Activated CD4-positive, alpha-beta T cell treated with anti-CD3 and anti-CD28 coated beads, Interleukin-2, amount 10 ng/mL, durations not matched to agents 7 days and 5 days (primary cell): ENCODE measurements at regions not wholly inside any gene's neighbourhood (a gene's known extent, or its start where the extent isn't known, plus 50 kb on each side); places are given as distances from the start of the nearest gene placed in this dataset.
"Not testable (repeated sequence)": the region's sequence is repeated elsewhere in the genome, so short reads cannot be mapped to it uniquely, and the experiment has no call there.

ENCODE experiments used
- CTCF ChIA-PET: fragments of 350-600 bp; sonication (Branson Sonifier 250); formaldehyde crosslinking; loops from one replicate; lab custom pipeline; 2021; ENCODE audit warnings: antibody characterized with exemption; lab: Charles Lee
- POLR2A ChIA-PET: fragments of 350-600 bp; sonication (Branson Sonifier 250); formaldehyde crosslinking; loops from one replicate; lab custom pipeline; 2021; ENCODE audit warnings: antibody characterized with exemption; lab: Charles Lee
- DNase-seq: peaks from one replicate; pipeline ENCODE4 v3.0.0-alpha.2; 2020
- H3K27ac Mint-ChIP-seq: one replicate; pipeline ENCODE4 v1.8.0; 2021; ENCODE audit warnings: mild to moderate bottlenecking, moderate library complexity, mixed read lengths
- H3K27me3 Mint-ChIP-seq: one replicate; pipeline ENCODE4 v1.8.0; 2021; ENCODE audit warnings: mixed read lengths
- H3K36me3 Mint-ChIP-seq: one replicate; pipeline ENCODE4 v1.8.0; 2021; ENCODE audit warnings: low read depth, mixed read lengths
- H3K4me1 Mint-ChIP-seq: one replicate; pipeline ENCODE4 v1.8.0; 2021; ENCODE audit warnings: mixed read lengths
- H3K4me3 Mint-ChIP-seq: one replicate; pipeline ENCODE4 v1.8.0; 2021; ENCODE audit warnings: mild to moderate bottlenecking, moderate library complexity, mixed read lengths
- H3K9me3 Mint-ChIP-seq: one replicate; pipeline ENCODE4 v1.8.0; 2021; ENCODE audit warnings: mixed read lengths

- H3K4me1 Mint-ChIP-seq = no peaks in the 10 kb centered on the region
- no peak overlapping the region for H3K4me3 Mint-ChIP-seq
- no peak for DNase-seq
These were observed 1154.6 kb downstream of the BRINP3 start for GRCh38 chr1:189323091-189323490.

GRCh38 chr1:189331071-189331470 is 1146.6 kb downstream of the BRINP3 start:
- POLR2A ChIA-PET, H3K4me3 Mint-ChIP-seq, DNase-seq, H3K4me1 Mint-ChIP-seq, H3K27ac Mint-ChIP-seq, H3K36me3 Mint-ChIP-seq, CTCF ChIA-PET, H3K27me3 Mint-ChIP-seq: not testable (repeated sequence)
- H3K9me3 Mint-ChIP-seq = peaks cover 10% of the 10 kb centered on the region

More at GRCh38 chr1:189323091-189323490, 1154.6 kb downstream of the BRINP3 start:
- Mint-ChIP-seq H3K36me3 (no peaks in the 10 kb centered on the region), H3K27ac (no peak overlapping the region), H3K27me3 (no peaks in the 10 kb centered on the region), H3K9me3 (peaks cover 2% of the 10 kb centered on the region)
- POLR2A ChIA-PET = no interaction called here
- CTCF ChIA-PET = no interaction called here

- no peaks in the 10 kb centered on the region for H3K36me3 Mint-ChIP-seq
- H3K4me3 Mint-ChIP-seq = no peak overlapping the region
- no peaks in the 10 kb centered on the region for H3K4me1 Mint-ChIP-seq
- DNase-seq = no peak
- no peaks in the 10 kb centered on the region for H3K27me3 Mint-ChIP-seq
- peaks cover 6% of the 10 kb centered on the region for H3K9me3 Mint-ChIP-seq
- ChIA-PET CTCF (no interaction called here), POLR2A (no interaction called here)
- H3K27ac Mint-ChIP-seq = no peak overlapping the region
These were observed 1141.3 kb downstream of the BRINP3 start for GRCh38 chr1:189336115-189337100.

GRCh38 chr1:189349607-189350006 is 1128.1 kb downstream of the BRINP3 start:
- no peaks in the 10 kb centered on the region for H3K27me3 Mint-ChIP-seq
- no peak for DNase-seq
- no peak overlapping the region for H3K4me3 Mint-ChIP-seq
- H3K4me1 Mint-ChIP-seq = no peaks in the 10 kb centered on the region
- no peak overlapping the region for H3K27ac Mint-ChIP-seq
- CTCF ChIA-PET = no interaction called here
- H3K36me3 Mint-ChIP-seq = no peaks in the 10 kb centered on the region
- H3K9me3 Mint-ChIP-seq = no peaks in the 10 kb centered on the region
- POLR2A ChIA-PET = no interaction called here

GRCh38 chr1:189350983-189351616 is 1126.6 kb downstream of the BRINP3 start:
- H3K9me3 Mint-ChIP-seq = peaks cover 3% of the 10 kb centered on the region
- no peaks in the 10 kb centered on the region for H3K4me1 Mint-ChIP-seq
- ChIA-PET POLR2A (no interaction called here), CTCF (no interaction called here)
- H3K27ac Mint-ChIP-seq = no peak overlapping the region
- no peak overlapping the region for H3K4me3 Mint-ChIP-seq
- H3K36me3 Mint-ChIP-seq = no peaks in the 10 kb centered on the region
- H3K27me3 Mint-ChIP-seq = no peaks in the 10 kb centered on the region
- DNase-seq = no peak

- H3K9me3 Mint-ChIP-seq = peaks cover 3% of the 10 kb centered on the region
- ChIA-PET CTCF (no interaction called here), POLR2A (no interaction called here)
- no peaks in the 10 kb centered on the region for H3K27me3 Mint-ChIP-seq
- no peak overlapping the region for H3K4me3 Mint-ChIP-seq
- no peaks in the 10 kb centered on the region for H3K4me1 Mint-ChIP-seq
- no peaks in the 10 kb centered on the region for H3K36me3 Mint-ChIP-seq
- H3K27ac Mint-ChIP-seq = no peak overlapping the region
- no peak for DNase-seq
These were observed 1125.7 kb downstream of the BRINP3 start for GRCh38 chr1:189351960-189352359.

GRCh38 chr1:189356206-189356605 is 1121.5 kb downstream of the BRINP3 start:
- Mint-ChIP-seq H3K27ac (no peak overlapping the region), H3K27me3 (no peaks in the 10 kb centered on the region), H3K9me3 (peaks cover 4% of the 10 kb centered on the region), H3K4me3 (no peak overlapping the region), H3K36me3 (no peaks in the 10 kb centered on the region), H3K4me1 (no peaks in the 10 kb centered on the region)
- POLR2A ChIA-PET = no interaction called here
- DNase-seq = no peak
- CTCF ChIA-PET = no interaction called here

- no peaks in the 10 kb centered on the region for H3K36me3 Mint-ChIP-seq
- no peaks in the 10 kb centered on the region for H3K4me1 Mint-ChIP-seq
- CTCF ChIA-PET = no interaction called here
- H3K27ac Mint-ChIP-seq = no peak overlapping the region
- no peak for DNase-seq
- H3K9me3 Mint-ChIP-seq = peaks cover 4% of the 10 kb centered on the region
- POLR2A ChIA-PET = no interaction called here
- H3K4me3 Mint-ChIP-seq = no peak overlapping the region
- H3K27me3 Mint-ChIP-seq = no peaks in the 10 kb centered on the region
These were observed 1120.3 kb downstream of the BRINP3 start for GRCh38 chr1:189357317-189357716.

GRCh38 chr1:189369612-189370011 is 1108.1 kb downstream of the BRINP3 start:
- Mint-ChIP-seq H3K4me3 (no peak overlapping the region), H3K27me3 (no peaks in the 10 kb centered on the region), H3K36me3 (no peaks in the 10 kb centered on the region), H3K4me1 (no peaks in the 10 kb centered on the region), H3K9me3 (peaks cover 6% of the 10 kb centered on the region), H3K27ac (no peak overlapping the region)
- ChIA-PET POLR2A (no interaction called here), CTCF (interaction anchor here (0.5 kb wide), 1 partner anchor 1880 kb away, joined by 3 read pairs; no protein-coding TSS in a partner anchor)
- DNase-seq = no peak

GRCh38 chr1:189374816-189375215 is 1102.8 kb downstream of the BRINP3 start:
- DNase-seq = no peak
- Mint-ChIP-seq H3K4me1 (no peaks in the 10 kb centered on the region), H3K9me3 (peaks cover 2% of the 10 kb centered on the region), H3K4me3 (no peak overlapping the region), H3K27ac (no peak overlapping the region), H3K27me3 (no peaks in the 10 kb centered on the region), H3K36me3 (no peaks in the 10 kb centered on the region)
- ChIA-PET POLR2A (no interaction called here), CTCF (no interaction called here)

- H3K4me3 Mint-ChIP-seq = no peak overlapping the region
- POLR2A ChIA-PET = no interaction called here
- peaks cover 3% of the 10 kb centered on the region for H3K9me3 Mint-ChIP-seq
- H3K27ac Mint-ChIP-seq = no peak overlapping the region
- H3K27me3 Mint-ChIP-seq = no peaks in the 10 kb centered on the region
- DNase-seq = no peak
- no peaks in the 10 kb centered on the region for H3K36me3 Mint-ChIP-seq
- CTCF ChIA-PET = no interaction called here
- no peaks in the 10 kb centered on the region for H3K4me1 Mint-ChIP-seq
These were observed 1072.2 kb downstream of the BRINP3 start for GRCh38 chr1:189405419-189405818.

- Mint-ChIP-seq H3K9me3 (no peaks in the 10 kb centered on the region), H3K4me3 (no peak overlapping the region), H3K36me3 (no peaks in the 10 kb centered on the region), H3K27me3 (no peaks in the 10 kb centered on the region), H3K4me1 (no peaks in the 10 kb centered on the region), H3K27ac (no peak overlapping the region)
- ChIA-PET CTCF (no interaction called here), POLR2A (no interaction called here)
- no peak for DNase-seq
These were observed 1067.9 kb downstream of the BRINP3 start for GRCh38 chr1:189409774-189410173.

- CTCF ChIA-PET = no interaction called here
These were observed 1052.8 kb downstream of the BRINP3 start for GRCh38 chr1:189424746-189425331.

More at GRCh38 chr1:189424746-189425331, 1052.8 kb downstream of the BRINP3 start:
- Mint-ChIP-seq H3K36me3 (no peaks in the 10 kb centered on the region), H3K9me3 (no peaks in the 10 kb centered on the region), H3K4me1 (no peaks in the 10 kb centered on the region), H3K27ac (no peak overlapping the region), H3K27me3 (no peaks in the 10 kb centered on the region), H3K4me3 (no peak overlapping the region)
- POLR2A ChIA-PET = no interaction called here
- no peak for DNase-seq
